GM19397 (cell line): ENCODE measurements at regions not wholly inside any gene's neighbourhood (a gene's known extent, or its start where the extent isn't known, plus 50 kb on each side); places are given as distances from the start of the nearest gene placed in this dataset.

Source experiments
- ATAC-seq: cut with Tn5 transposase; IDR thresholded peaks from one replicate; pipeline ENCODE4 v1.9.1; 2021; ENCODE audit warnings: mild to moderate bottlenecking, moderate library complexity; ENCODE audit not compliant: unreplicated experiment

GRCh38 chr13:59566561-59566960, 597.2 kb downstream of the DIAPH3 start:
- ATAC-seq = no peak

- ATAC-seq = no peak
Observed at GRCh38 chr13:59568306-59568705, 595.4 kb downstream of the DIAPH3 start.

DNA sequence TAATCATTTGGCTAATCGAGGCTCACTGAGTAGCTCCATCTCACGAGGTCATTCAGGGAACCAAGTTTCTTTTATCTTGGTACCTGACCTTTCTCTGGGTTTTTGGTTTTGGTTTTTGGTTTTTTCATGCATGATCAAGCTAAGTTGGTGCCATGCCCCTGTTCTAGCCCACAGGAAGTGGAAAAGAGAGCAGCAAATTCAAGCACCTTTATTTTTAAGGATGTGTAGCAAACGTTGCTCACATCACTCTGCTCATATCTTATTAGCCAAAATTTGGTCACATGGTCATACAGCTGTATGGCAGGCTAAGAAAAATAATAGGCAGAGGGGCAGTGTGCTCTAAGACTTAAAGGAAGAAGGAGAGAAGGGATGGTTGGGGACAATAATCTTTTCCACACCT, 593.5 kb downstream of the DIAPH3 start:
- ATAC-seq = no peak

GRCh38 chr13:59584101-59584500, 579.6 kb downstream of the DIAPH3 start:
- no peak for ATAC-seq

- ATAC-seq = no peak
Observed at GRCh38 chr13:59584761-59585670, 578.7 kb downstream of the DIAPH3 start.

DNA sequence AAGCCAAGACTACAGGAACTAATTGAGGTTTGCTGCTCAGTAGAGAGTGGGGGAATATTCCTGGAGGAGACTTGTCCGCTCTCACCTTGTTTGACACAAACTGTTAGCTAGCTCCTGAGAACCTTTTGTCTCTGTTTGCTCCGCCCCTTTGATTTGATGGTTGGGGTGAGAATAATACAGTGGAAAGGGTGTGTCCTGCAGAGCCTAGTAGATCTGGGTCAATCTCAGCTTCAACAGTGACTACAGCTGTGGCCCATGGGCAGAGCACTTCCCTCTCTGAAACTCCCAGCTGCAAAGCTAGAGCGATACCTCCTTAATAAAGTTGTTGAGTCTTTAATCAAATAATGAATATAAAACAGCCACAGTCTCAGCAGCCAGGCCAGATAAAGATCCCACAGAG, 576.7 kb downstream of the DIAPH3 start:
- ATAC-seq = no peak

DNA sequence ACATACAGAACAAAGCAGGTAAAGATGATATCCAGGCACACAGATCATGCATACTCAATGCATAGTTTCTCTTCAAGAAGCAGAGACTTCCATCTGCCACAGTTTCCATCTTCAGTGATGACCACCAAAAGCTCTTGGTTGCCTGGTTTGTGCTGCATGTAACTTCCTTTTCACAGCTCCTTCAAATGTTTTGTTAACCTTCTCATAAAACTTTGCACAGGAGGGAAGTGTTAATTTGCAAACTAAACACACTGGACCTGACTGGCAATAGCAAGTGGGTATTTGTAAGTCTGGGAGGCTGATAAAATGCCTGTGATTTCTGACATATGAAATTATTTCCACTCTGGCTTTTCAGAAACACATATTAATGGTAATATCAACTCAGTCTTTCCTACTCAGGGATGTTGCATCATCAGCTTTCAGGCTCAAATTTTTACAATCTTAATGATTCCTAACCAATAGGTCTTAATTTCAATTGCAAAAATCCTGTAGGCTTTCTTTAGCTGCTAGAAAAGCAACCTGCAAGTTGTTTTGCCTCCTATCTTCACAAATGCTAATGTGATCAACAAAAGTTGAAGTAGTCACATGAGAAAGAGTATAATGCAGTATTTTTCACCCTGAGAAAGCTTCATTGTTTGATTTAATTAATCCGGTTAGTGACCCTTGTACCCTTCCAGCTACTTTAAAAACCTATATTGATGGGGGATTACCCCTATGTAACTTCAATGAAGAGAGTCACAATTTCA, 575.6 kb downstream of the DIAPH3 start:
- ATAC-seq = no peak

GRCh38 chr13:59588717-59589067, 575.0 kb downstream of the DIAPH3 start:
- no peak for ATAC-seq

- no peak for ATAC-seq
Observed at GRCh38 chr13:59601993-59602392, 561.7 kb downstream of the DIAPH3 start.

GRCh38 chr13:59603646-59604045, 560.1 kb downstream of the DIAPH3 start:
- no peak for ATAC-seq

- ATAC-seq = no peak
Observed at GRCh38 chr13:59607172-59607571, 556.6 kb downstream of the DIAPH3 start.

DNA sequence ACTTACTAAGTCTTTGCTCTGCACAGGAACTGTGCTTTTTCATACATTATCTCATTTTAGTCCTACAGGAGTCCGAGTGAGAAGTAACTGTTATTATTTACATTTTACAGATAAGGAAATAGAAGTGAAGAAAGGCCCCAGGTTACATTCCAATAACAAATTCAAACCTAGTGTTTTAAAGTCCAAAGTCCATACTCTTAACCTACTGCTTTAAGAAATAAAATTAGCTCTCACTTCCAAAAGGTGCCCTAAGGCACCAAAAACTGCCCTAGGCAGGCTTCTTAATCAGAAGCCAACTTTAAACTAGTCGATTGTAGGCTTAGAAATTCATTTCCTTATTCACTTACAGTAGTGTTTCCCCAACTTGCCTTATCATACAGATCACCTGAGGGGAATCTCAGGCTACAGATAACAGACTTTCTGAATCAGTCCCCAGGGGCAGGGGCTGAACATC, 555.9 kb downstream of the DIAPH3 start:
- ATAC-seq = no peak

DNA sequence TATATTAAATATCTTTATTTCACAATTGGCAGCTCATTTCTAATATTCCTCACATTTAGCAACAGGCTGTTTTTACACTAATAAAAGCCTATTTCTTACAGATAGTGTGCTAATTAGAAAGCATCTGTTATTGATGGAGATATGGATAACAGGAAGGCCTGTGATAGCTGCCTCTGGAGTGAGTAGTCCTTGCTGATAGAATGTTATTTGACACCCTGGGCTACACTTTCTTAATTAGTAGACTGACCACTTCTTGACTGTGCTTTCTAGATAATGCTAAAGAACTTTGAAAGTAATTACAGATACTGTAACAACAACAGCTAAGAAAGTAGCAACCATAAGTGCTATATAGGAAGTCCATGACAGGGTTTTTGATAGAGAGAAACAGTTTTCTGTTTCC, 554.3 kb downstream of the DIAPH3 start:
- no peak for ATAC-seq
